IMR-90 (cell line): ENCODE measurements at regions not wholly inside any gene's neighbourhood (a gene's known extent, or its start where the extent isn't known, plus 50 kb on each side); places are given as distances from the start of the nearest gene placed in this dataset.

ENCODE experiments used
- POLR2A ChIP-seq: IDR thresholded peaks from 2 replicates; pipeline ENCODE4 v1.6.1; 2012; ENCODE audit warnings: mild to moderate bottlenecking, low read depth, low read length
- TF ChIP-seq, protein P1 (sequence below): conservative IDR thresholded peaks from 2 replicates; pipeline ENCODE4 v1.5.1; 2012; ENCODE audit warnings: mild to moderate bottlenecking, low read depth, low read length, improper control_type of control experiment

DNA sequence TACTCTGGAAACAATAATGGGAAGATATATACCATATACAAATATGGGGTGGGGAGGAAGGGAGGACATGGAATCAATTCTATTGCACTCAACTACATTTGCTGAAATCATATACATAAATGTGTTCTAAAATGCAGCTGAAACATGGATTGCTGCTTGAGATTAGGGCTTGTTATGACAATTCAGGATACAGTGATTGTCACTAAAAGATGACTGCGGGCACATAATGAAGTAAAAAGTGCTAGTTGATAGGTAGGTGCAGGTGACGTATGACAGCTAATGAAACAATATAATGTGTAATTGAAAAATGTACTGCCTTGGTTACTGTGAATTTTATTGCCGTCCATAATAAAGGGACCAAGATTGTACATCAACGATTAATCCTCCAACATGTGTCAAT is 1062.1 kb upstream of the FANCL start:
- TF ChIP-seq, protein P1, sequence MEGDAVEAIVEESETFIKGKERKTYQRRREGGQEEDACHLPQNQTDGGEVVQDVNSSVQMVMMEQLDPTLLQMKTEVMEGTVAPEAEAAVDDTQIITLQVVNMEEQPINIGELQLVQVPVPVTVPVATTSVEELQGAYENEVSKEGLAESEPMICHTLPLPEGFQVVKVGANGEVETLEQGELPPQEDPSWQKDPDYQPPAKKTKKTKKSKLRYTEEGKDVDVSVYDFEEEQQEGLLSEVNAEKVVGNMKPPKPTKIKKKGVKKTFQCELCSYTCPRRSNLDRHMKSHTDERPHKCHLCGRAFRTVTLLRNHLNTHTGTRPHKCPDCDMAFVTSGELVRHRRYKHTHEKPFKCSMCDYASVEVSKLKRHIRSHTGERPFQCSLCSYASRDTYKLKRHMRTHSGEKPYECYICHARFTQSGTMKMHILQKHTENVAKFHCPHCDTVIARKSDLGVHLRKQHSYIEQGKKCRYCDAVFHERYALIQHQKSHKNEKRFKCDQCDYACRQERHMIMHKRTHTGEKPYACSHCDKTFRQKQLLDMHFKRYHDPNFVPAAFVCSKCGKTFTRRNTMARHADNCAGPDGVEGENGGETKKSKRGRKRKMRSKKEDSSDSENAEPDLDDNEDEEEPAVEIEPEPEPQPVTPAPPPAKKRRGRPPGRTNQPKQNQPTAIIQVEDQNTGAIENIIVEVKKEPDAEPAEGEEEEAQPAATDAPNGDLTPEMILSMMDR, result no peak
- no peak for TF ChIP-seq POLR2A
